A549 (cell line): ENCODE measurements at regions not wholly inside any gene's neighbourhood (a gene's known extent, or its start where the extent isn't known, plus 50 kb on each side); places are given as distances from the start of the nearest gene placed in this dataset.

ENCODE experiments used
- ATAC-seq, 2 experiments: fragments of 200-7000 bp in 1 of 2; fragments of >200 bp in 1 of 2; cut with Nextera tagmentation in 1 of 2; cut with Tn5 transposase in 1 of 2; 3 replicates each; pipeline versions ENCODE4 v1.8.0 to v1.9.1; 2018 to 2020; ENCODE audit warnings: mild to moderate bottlenecking in 1 of 2, moderate library complexity in 1 of 2
- CTCF ChIA-PET: fragments of 300-600 bp; sonication (Branson Sonifier 250); formaldehyde crosslinking; extraction: SDS; loops from one replicate; lab custom pipeline; 2021; ENCODE audit warnings: antibody characterized with exemption, inconsistent platforms; lab: Yijun Ruan, JAX
- POLR2A ChIA-PET: fragments of 350-600 bp; formaldehyde crosslinking; extraction: SDS; loops from one replicate; lab custom pipeline; 2021; ENCODE audit warnings: antibody characterized with exemption, inconsistent platforms; lab: Yijun Ruan, JAX
- DNase-seq, 2 experiments: peaks; one replicate each; pipeline versions ENCODE4 v3.0.0 to v3.0.0-alpha.2; 2011 to 2016; ENCODE audit warnings: low read depth in 1 of 2, low spot score in 1 of 2
- FAIRE-seq: peaks from 2 replicates; lab custom pipeline; 2011; peaks lifted over from hg19 to GRCh38; lab: Jason Lieb, UNC
- H3K27ac ChIP-seq, 2 experiments: fragments of >200 bp; sonication (Bioruptor Twin); formaldehyde crosslinking; 3 replicates each; pipeline ENCODE4 v1.5.1; 2016 to 2017
- H3K4me1 ChIP-seq: fragments of >200 bp; sonication (Bioruptor Twin); formaldehyde crosslinking; 3 replicates; pipeline ENCODE4 v1.6.1; 2016
- H3K4me2 ChIP-seq: fragments of >200 bp; sonication (Bioruptor Twin); formaldehyde crosslinking; 3 replicates; pipeline ENCODE4 v1.6.1; 2016
- H3K4me3 ChIP-seq: fragments of >200 bp; sonication (Bioruptor Twin); formaldehyde crosslinking; 3 replicates; pipeline ENCODE4 v1.5.1; 2016
- H3K9me3 ChIP-seq: fragments of >200 bp; sonication (Bioruptor Twin); formaldehyde crosslinking; 3 replicates; pipeline ENCODE4 v1.6.1; 2016
- BCL3 ChIP-seq: fragments of >200 bp; sonication (Bioruptor Twin); formaldehyde crosslinking; IDR thresholded peaks from 3 replicates; pipeline ENCODE4 v1.6.1; 2016
- CHD4 ChIP-seq: fragments of 200-600 bp; sonication (generic); IDR thresholded peaks from 2 replicates; pipeline ENCODE4 v1.6.1; 2016; ENCODE audit warnings: antibody characterized with exemption, mild to moderate bottlenecking, borderline replicate concordance
- HMGXB4 ChIP-seq: fragments of 250-450 bp; sonication (Bioruptor Pico); IDR thresholded peaks from 2 replicates; pipeline ENCODE4 v1.5.0; 2021; ENCODE audit warnings: mild to moderate bottlenecking, moderate library complexity, borderline replicate concordance
- HOXA7 ChIP-seq: fragments of 250-450 bp; sonication (Bioruptor Pico); IDR thresholded peaks from 2 replicates; pipeline ENCODE4 v1.5.0; 2020; ENCODE audit warnings: mild to moderate bottlenecking, moderate library complexity
- HOXB5 ChIP-seq: fragments of 250-450 bp; sonication (Bioruptor Pico); IDR thresholded peaks from 2 replicates; pipeline ENCODE4 v1.5.0; 2020; ENCODE audit warnings: mild to moderate bottlenecking, moderate library complexity
- KDM1A ChIP-seq: fragments of 200-600 bp; sonication (generic); IDR thresholded peaks from 2 replicates; pipeline ENCODE4 v1.6.1; 2016; ENCODE audit warnings: low read depth, mild to moderate bottlenecking
- MAFK ChIP-seq: fragments of 450-650 bp; IDR thresholded peaks from 2 replicates; pipeline ENCODE4 v1.6.1; 2014; ENCODE audit not compliant: partially characterized antibody
- MYC ChIP-seq: IDR thresholded peaks from 2 replicates; pipeline ENCODE4 v1.6.1; 2012; ENCODE audit warnings: mild to moderate bottlenecking, inconsistent platforms, low read length, improper control_type of control experiment, borderline replicate concordance
- NFE2L2 ChIP-seq: fragments of 150-350 bp; conservative IDR thresholded peaks from 2 replicates; pipeline ENCODE4 v1.6.1; 2014; ENCODE audit warnings: low read length
- NPAS2 ChIP-seq: fragments of 250-450 bp; sonication (Bioruptor Pico); IDR thresholded peaks from 2 replicates; pipeline ENCODE4 v1.8.0; 2022; ENCODE audit warnings: mild to moderate bottlenecking, moderate library complexity, borderline replicate concordance
- NR3C1 ChIP-seq: fragments of >200 bp; sonication (Bioruptor Twin); formaldehyde crosslinking; IDR thresholded peaks from 3 replicates; pipeline ENCODE4 v1.6.1; 2017
- PBX3 ChIP-seq: IDR thresholded peaks from 2 replicates; pipeline ENCODE4 v1.6.1; 2012
- RARB ChIP-seq: fragments of 250-450 bp; sonication (Bioruptor Pico); IDR thresholded peaks from 2 replicates; pipeline ENCODE4 v1.8.0; 2021; ENCODE audit warnings: mild to moderate bottlenecking, moderate library complexity
- RCOR1 ChIP-seq: fragments of 150-350 bp; IDR thresholded peaks from 2 replicates; pipeline ENCODE4 v1.6.1; 2014; ENCODE audit warnings: antibody characterized with exemption, low read length, low read depth
- RFX5 ChIP-seq: fragments of 450-650 bp; IDR thresholded peaks from 2 replicates; pipeline ENCODE4 v1.7.1; 2014; ENCODE audit warnings: antibody characterized with exemption, mild to moderate bottlenecking, moderate library complexity
- RNF2 ChIP-seq: fragments of 200-600 bp; sonication (generic); IDR thresholded peaks from 2 replicates; pipeline ENCODE4 v1.6.1; 2016; ENCODE audit warnings: low read depth, mild to moderate bottlenecking, antibody characterized with exemption, moderate library complexity, borderline replicate concordance
- USF2 ChIP-seq: fragments of 450-650 bp; IDR thresholded peaks from 2 replicates; pipeline ENCODE4 v1.6.1; 2014; ENCODE audit warnings: antibody characterized with exemption
- ZC3H11A ChIP-seq: fragments of 450-650 bp; IDR thresholded peaks from 2 replicates; pipeline ENCODE4 v1.6.1; 2014; ENCODE audit warnings: antibody characterized with exemption, mild to moderate bottlenecking
- ZNF302 ChIP-seq: fragments of 250-450 bp; sonication (Bioruptor Pico); IDR thresholded peaks from 2 replicates; pipeline ENCODE4 v1.9.0; 2021; ENCODE audit warnings: inconsistent platforms, mild to moderate bottlenecking, moderate library complexity
- WGBS: methylation state at CpG from one replicate; pipeline ENCODE4 v1.1.6; 2017; ENCODE audit errors: missing lambda C conversion rate; 5-methylcytosine and 5-hydroxymethylcytosine counted together
- TF ChIP-seq, protein P1 (sequence below): fragments of 150-350 bp; IDR thresholded peaks from 2 replicates; pipeline ENCODE4 v1.6.1; 2014; ENCODE audit warnings: low read depth, mild to moderate bottlenecking, low read length
- TF ChIP-seq, protein P2 (sequence below): IDR thresholded peaks from 2 replicates; pipeline ENCODE4 v1.6.1; 2012

GRCh38 chr4:17285747-17286146, 226.1 kb downstream of the QDPR start:
- DNase-seq, result no peak
- no peaks in the 10 kb centered on the region for H3K9me3 ChIP-seq
- no peak for FAIRE-seq
- 16% methylated on average over 4 of the region's 4 CpGs for WGBS
- no peak overlapping the region for H3K4me2 ChIP-seq
- no peak overlapping the region for H3K4me3 ChIP-seq
- no peak for ATAC-seq
- no peaks in the 10 kb centered on the region for H3K4me1 ChIP-seq
- CTCF ChIA-PET, result no interaction called here
- TF ChIP-seq RCOR1 (no peak), NR3C1 (no peak), HMGXB4 (no peak), NPAS2 (CRISPR knock-in tag) (no peak), RNF2 (no peak), ZNF302 (CRISPR knock-in tag) (no peak), NFE2L2 (no peak), MAFK (no peak), RARB (no peak), USF2 (no peak), CHD4 (no peak), PBX3 (no peak), BCL3 (no peak), HOXB5 (CRISPR knock-in tag) (no peak), KDM1A (no peak), MYC (no peak), ZC3H11A (no peak)
- TF ChIP-seq, protein P1, sequence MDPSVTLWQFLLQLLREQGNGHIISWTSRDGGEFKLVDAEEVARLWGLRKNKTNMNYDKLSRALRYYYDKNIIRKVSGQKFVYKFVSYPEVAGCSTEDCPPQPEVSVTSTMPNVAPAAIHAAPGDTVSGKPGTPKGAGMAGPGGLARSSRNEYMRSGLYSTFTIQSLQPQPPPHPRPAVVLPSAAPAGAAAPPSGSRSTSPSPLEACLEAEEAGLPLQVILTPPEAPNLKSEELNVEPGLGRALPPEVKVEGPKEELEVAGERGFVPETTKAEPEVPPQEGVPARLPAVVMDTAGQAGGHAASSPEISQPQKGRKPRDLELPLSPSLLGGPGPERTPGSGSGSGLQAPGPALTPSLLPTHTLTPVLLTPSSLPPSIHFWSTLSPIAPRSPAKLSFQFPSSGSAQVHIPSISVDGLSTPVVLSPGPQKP, result no peak
- TF ChIP-seq, protein P2, sequence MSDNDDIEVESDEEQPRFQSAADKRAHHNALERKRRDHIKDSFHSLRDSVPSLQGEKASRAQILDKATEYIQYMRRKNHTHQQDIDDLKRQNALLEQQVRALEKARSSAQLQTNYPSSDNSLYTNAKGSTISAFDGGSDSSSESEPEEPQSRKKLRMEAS, result no peak
- POLR2A ChIA-PET, result no interaction called here
- H3K27ac ChIP-seq, result no peak overlapping the region

DNA sequence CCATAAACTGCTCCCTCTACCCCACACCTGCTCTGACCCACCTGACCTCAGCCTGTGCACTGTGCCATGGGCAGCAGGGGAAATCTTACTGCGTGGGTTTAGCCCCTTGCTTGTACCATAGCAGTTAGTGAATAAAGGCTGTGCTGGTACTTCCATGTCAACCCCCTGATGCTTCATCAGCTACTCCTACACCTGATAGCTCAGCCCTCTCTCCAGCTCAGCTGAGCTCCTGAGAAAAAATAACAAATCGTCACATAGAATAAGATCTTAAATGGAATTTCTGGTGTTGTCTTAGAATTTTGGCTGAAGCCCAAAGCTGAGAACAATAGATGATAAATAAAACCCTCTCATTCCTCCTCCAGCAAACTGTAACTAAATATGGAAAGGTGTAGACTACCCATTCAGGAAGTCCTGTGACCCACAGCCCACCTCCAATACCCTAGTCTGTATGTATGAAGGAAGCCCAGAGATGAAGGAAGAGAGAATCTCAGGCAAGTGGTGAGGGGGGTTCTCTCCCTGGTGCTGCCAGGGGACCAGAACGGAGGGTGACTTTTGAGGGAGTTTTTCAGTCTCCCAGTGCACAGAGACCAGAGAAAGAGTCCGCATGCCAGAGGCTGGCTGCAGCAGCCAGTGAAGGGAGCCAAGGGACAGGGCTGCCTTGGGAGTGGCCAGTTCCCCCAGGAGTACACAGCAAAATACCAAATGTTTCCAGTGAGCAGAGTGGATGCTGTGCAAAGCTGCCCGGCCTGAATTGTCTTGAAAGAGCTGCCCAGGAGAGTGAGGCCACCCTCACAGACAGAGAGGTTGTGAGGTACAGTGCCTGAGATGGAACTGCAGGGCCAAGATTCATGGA, 227.3 kb downstream of the QDPR start:
- Histone ChIP-seq H3K4me2 (no peak overlapping the region), H3K4me3 (no peak overlapping the region), H3K27ac (no peak overlapping the region), H3K9me3 (no peaks in the 10 kb centered on the region), H3K4me1 (no peaks in the 10 kb centered on the region)
- ChIA-PET POLR2A (no interaction called here), CTCF (no interaction called here)
- ATAC-seq (no peak), FAIRE-seq (no peak), DNase-seq (no peak)
- WGBS, result 12% methylated on average over 4 of the region's 5 CpGs
- TF ChIP-seq HOXA7 (CRISPR knock-in tag), result no peak
- no peak for TF ChIP-seq RFX5
- no peak for TF ChIP-seq RARB
